ENCODE measurements at regions not wholly inside any gene's neighbourhood (a gene's known extent, or its start where the extent isn't known, plus 50 kb on each side); places are given as distances from the start of the nearest gene placed in this dataset.

GRCh38 chr5:35365758-35366157 lies 135.5 kb upstream of the PRLR start:
- DNase-seq (ENCODE audit: low read depth in 2 of 2): no peak

GRCh38 chr5:35364350-35364749 lies 134.1 kb upstream of the PRLR start:
- no peak for DNase-seq (ENCODE audit: low read depth in 2 of 2)

- DNase-seq (ENCODE audit: low read depth in 2 of 2): no peak
Observed at GRCh38 chr5:35363387-35363965, 133.2 kb upstream of the PRLR start.

- no peak for DNase-seq (ENCODE audit: low read depth in 2 of 2)
Observed at GRCh38 chr5:35362772-35363171, 132.5 kb upstream of the PRLR start.

GRCh38 chr5:35360671-35361070 lies 130.4 kb upstream of the PRLR start:
- DNase-seq (ENCODE audit: low read depth in 2 of 2): no peak

GRCh38 chr5:35359859-35360258 lies 129.6 kb upstream of the PRLR start:
- DNase-seq (ENCODE audit: low read depth in 2 of 2): no peak

GRCh38 chr5:35357973-35358372 lies 127.7 kb upstream of the PRLR start:
- DNase-seq (ENCODE audit: low read depth in 2 of 2): no peak

- no peak for DNase-seq (ENCODE audit: low read depth in 2 of 2)
Observed at GRCh38 chr5:35356725-35357124, 126.4 kb upstream of the PRLR start.

- DNase-seq (ENCODE audit: low read depth in 2 of 2): no peak
Observed at GRCh38 chr5:35354751-35355150, 124.5 kb upstream of the PRLR start.

- no peak for DNase-seq (ENCODE audit: low read depth in 2 of 2)
Observed at GRCh38 chr5:35345222-35345621, 114.9 kb upstream of the PRLR start.

- no peak for DNase-seq (ENCODE audit: low read depth in 2 of 2)
Observed at GRCh38 chr5:35342664-35343063, 112.4 kb upstream of the PRLR start.

- no peak for DNase-seq (ENCODE audit: low read depth in 2 of 2)
Observed at GRCh38 chr5:35341189-35341588, 110.9 kb upstream of the PRLR start.

GRCh38 chr5:35339616-35340100 lies 109.4 kb upstream of the PRLR start:
- DNase-seq (ENCODE audit: low read depth in 2 of 2): no peak

GRCh38 chr5:35339006-35339405 lies 108.7 kb upstream of the PRLR start:
- no peak for DNase-seq (ENCODE audit: low read depth in 2 of 2)

GRCh38 chr5:35338157-35338453 lies 107.8 kb upstream of the PRLR start:
- DNase-seq (ENCODE audit: low read depth in 2 of 2): no peak

- no peak for DNase-seq (ENCODE audit: low read depth in 2 of 2)
Observed at GRCh38 chr5:35337340-35338156, 107.3 kb upstream of the PRLR start.

- no peak for DNase-seq (ENCODE audit: low read depth in 2 of 2)
Observed at GRCh38 chr5:35336230-35336629, 105.9 kb upstream of the PRLR start.

- no peak for DNase-seq (ENCODE audit: low read depth in 2 of 2)
Observed at GRCh38 chr5:35335752-35336151, 105.5 kb upstream of the PRLR start.

- DNase-seq (ENCODE audit: low read depth in 2 of 2): no peak
Observed at GRCh38 chr5:35333366-35333765, 103.1 kb upstream of the PRLR start.

- DNase-seq (ENCODE audit: low read depth in 2 of 2): no peak
Observed at GRCh38 chr5:35331956-35332950, 102.0 kb upstream of the PRLR start.

GRCh38 chr5:35325836-35326235 lies 95.5 kb upstream of the PRLR start:
- DNase-seq (ENCODE audit: low read depth in 2 of 2): no peak

- no peak for DNase-seq (ENCODE audit: low read depth in 2 of 2)
Observed at GRCh38 chr5:35324679-35325078, 94.4 kb upstream of the PRLR start.
